ENCODE measurements at regions not wholly inside any gene's neighbourhood (a gene's known extent, or its start where the extent isn't known, plus 50 kb on each side); places are given as distances from the start of the nearest gene placed in this dataset.

DNA sequence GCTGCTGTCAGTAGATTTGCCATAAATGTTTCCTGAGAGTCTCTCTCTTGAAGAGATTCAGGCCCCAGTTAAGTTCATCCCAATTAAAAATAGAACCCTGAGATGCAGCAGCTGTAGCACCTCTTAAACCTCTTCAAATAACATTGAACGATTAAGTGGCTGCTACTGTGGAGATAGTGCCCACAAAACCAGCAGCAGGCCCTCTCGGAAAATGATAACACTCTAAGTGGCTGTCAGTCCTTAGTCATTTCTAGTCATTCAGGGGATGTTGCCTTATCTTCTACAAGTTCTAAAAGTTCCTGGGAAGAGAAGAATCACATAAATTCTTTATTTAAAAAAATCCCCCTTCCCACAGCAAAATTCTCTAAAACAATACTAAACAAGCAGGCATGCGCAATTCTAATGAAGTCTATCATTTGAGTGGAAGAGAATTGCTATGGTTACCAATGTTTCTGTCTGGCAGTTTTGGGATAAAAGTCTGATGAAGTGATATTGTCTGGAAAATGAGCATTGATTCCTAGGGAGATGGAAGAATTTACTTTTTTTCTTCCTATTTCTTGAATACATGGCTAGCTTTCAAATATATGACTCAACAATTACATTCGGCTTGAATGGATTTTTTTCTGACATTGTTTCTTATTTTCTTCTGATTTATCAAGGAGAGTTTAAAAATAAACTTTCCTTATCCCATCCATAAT is 131.9 kb downstream of the TRMT11 start:
- TF ChIP-seq L3MBTL2 (conservative IDR thresholded peaks at IDR 0.05) (no peak), TARDBP (IDR thresholded peaks at IDR 0.05) (no peak), FOXK2 (IDR thresholded peaks at IDR 0.05) (no peak), HDGF (IDR thresholded peaks at IDR 0.05; ENCODE audit: borderline replicate concordance) (no peak), BHLHE40 (IDR thresholded peaks at IDR 0.05; ENCODE audit: borderline replicate concordance) (no peak)
